Neural cell (in vitro differentiated cells): ENCODE measurements at regions not wholly inside any gene's neighbourhood (a gene's known extent, or its start where the extent isn't known, plus 50 kb on each side); places are given as distances from the start of the nearest gene placed in this dataset.

Experiments
- H2AFZ ChIP-seq: fragments of 200-600, 300-800 bp; sonication (generic), shearing (Covaris generic); 2 replicates; pipeline ENCODE4 v1.6.0; 2014; ENCODE audit warnings: low read depth, mild to moderate bottlenecking, antibody characterized with exemption, low read length, moderate library complexity
- H3F3A ChIP-seq: fragments of 200-600 bp; shearing (Covaris generic); 2 replicates; pipeline ENCODE4 v1.6.1; 2016; ENCODE audit warnings: mild to moderate bottlenecking, moderate library complexity, mixed read lengths, antibody characterized with exemption, low read length; ENCODE audit not compliant: insufficient read depth, poor library complexity, severe bottlenecking
- H3K27ac ChIP-seq: fragments of 200-600, 300-800 bp; sonication (generic), shearing (Covaris generic); 2 replicates; pipeline ENCODE4 v1.5.1; 2014; ENCODE audit warnings: mild to moderate bottlenecking, low read length, moderate library complexity
- H3K27me3 ChIP-seq: fragments of 300-800, 200-600 bp; sonication (generic), shearing (Covaris generic); 2 replicates; pipeline ENCODE4 v1.6.0; 2014; ENCODE audit warnings: mild to moderate bottlenecking, low read depth, low read length, moderate library complexity; ENCODE audit not compliant: insufficient read depth
- H3K36me3 ChIP-seq: fragments of 300-800, 200-600 bp; sonication (generic), shearing (Covaris generic); 2 replicates; pipeline ENCODE4 v1.5.1; 2014; ENCODE audit warnings: mild to moderate bottlenecking, antibody characterized with exemption, low read length, moderate library complexity; ENCODE audit not compliant: insufficient read depth
- H3K4me2 ChIP-seq: fragments of 300-800, 200-600 bp; sonication (generic), shearing (Covaris generic); 2 replicates; pipeline ENCODE4 v1.6.0; 2014; ENCODE audit warnings: mild to moderate bottlenecking, low read length
- H3K4me3 ChIP-seq: fragments of 300-800, 200-600 bp; sonication (generic), shearing (Covaris generic); 2 replicates; pipeline ENCODE4 v1.5.1; 2014; ENCODE audit warnings: mild to moderate bottlenecking, low read length, moderate library complexity
- H3K79me2 ChIP-seq: fragments of 200-600 bp; shearing (Covaris generic); replicated peaks from 2 replicates; pipeline ENCODE4 v1.6.0; 2014; ENCODE audit warnings: mild to moderate bottlenecking, low read length, moderate library complexity; ENCODE audit not compliant: insufficient read depth
- H3K9ac ChIP-seq: fragments of 300-800, 200-600 bp; sonication (generic), shearing (Covaris generic); 2 replicates; pipeline ENCODE4 v1.6.1; 2016; ENCODE audit warnings: mild to moderate bottlenecking, low read length, mixed read lengths
- H3K9me2 ChIP-seq: fragments of 200-600 bp; shearing (Covaris generic); 2 replicates; pipeline ENCODE4 v1.6.1; 2016; ENCODE audit warnings: mild to moderate bottlenecking, low read length, mixed read lengths; ENCODE audit not compliant: insufficient read depth
- H3K9me3 ChIP-seq: fragments of 200-600, 300-800 bp; sonication (generic), shearing (Covaris generic); 2 replicates; pipeline ENCODE4 v1.6.1; 2016; ENCODE audit warnings: mild to moderate bottlenecking, mixed run types, low read length, moderate library complexity, mixed read lengths
- H4K20me1 ChIP-seq: fragments of 200-600 bp; shearing (Covaris generic); 2 replicates; pipeline ENCODE4 v1.6.1; 2016; ENCODE audit warnings: mild to moderate bottlenecking, mixed run types; ENCODE audit not compliant: insufficient read depth
- CTCF ChIP-seq: fragments of 450-650 bp; IDR thresholded peaks from 2 replicates; pipeline ENCODE4 v1.5.1; 2014; ENCODE audit warnings: antibody characterized with exemption, mild to moderate bottlenecking, moderate library complexity; ENCODE audit not compliant: poor library complexity, severe bottlenecking
- EP300 ChIP-seq: fragments of 450-650 bp; conservative IDR thresholded peaks from 2 replicates; pipeline ENCODE4 v1.6.1; 2014; ENCODE audit warnings: antibody characterized with exemption, mild to moderate bottlenecking, moderate library complexity; ENCODE audit not compliant: poor library complexity, severe bottlenecking
- EZH2 ChIP-seq: fragments of 200-600, 300-800 bp; shearing (Covaris generic), sonication (generic); IDR thresholded peaks from 2 replicates; pipeline ENCODE4 v1.6.1; 2014; ENCODE audit warnings: antibody characterized with exemption, low read length, borderline replicate concordance, mild to moderate bottlenecking; ENCODE audit not compliant: insufficient read depth, poor library complexity, severe bottlenecking
- MXI1 ChIP-seq: fragments of 450-650 bp; conservative IDR thresholded peaks from 2 replicates; pipeline ENCODE4 v1.6.1; 2014; ENCODE audit warnings: antibody characterized with exemption, mild to moderate bottlenecking; ENCODE audit not compliant: poor library complexity, severe bottlenecking
- POLR2AphosphoS5 ChIP-seq: IDR thresholded peaks from 2 replicates; pipeline ENCODE4 v1.6.1; 2012
- RAD21 ChIP-seq: fragments of 450-650 bp; conservative IDR thresholded peaks from 2 replicates; pipeline ENCODE4 v1.6.1; 2014; ENCODE audit warnings: antibody characterized with exemption, mild to moderate bottlenecking, moderate library complexity
- REST ChIP-seq: IDR thresholded peaks from 2 replicates; pipeline ENCODE4 v1.6.1; 2012; ENCODE audit warnings: borderline replicate concordance
- SMC3 ChIP-seq: fragments of 450-650 bp; conservative IDR thresholded peaks from 2 replicates; pipeline ENCODE4 v1.6.1; 2014; ENCODE audit warnings: antibody characterized with exemption, mild to moderate bottlenecking, moderate library complexity; ENCODE audit not compliant: poor library complexity
- TAF1 ChIP-seq: IDR thresholded peaks from 2 replicates; pipeline ENCODE4 v1.6.1; 2012; ENCODE audit warnings: low read depth

GRCh38 chr20:12528104-12528503, 480.7 kb upstream of the SPTLC3 start:
- H3K4me2 ChIP-seq: peak overlapping the region; percentile 5
- H3K36me3 ChIP-seq: no peaks in the 10 kb centered on the region
- TF ChIP-seq REST: no peak
- TF ChIP-seq CTCF: no peak
- TF ChIP-seq SMC3: no peak
- no peak for TF ChIP-seq POLR2AphosphoS5
- TF ChIP-seq EP300: no peak
- no peak for TF ChIP-seq RAD21
- no peak for TF ChIP-seq EZH2
- TF ChIP-seq MXI1: no peak
- H3K27ac ChIP-seq: peak overlapping the region; percentile 91
- no peak overlapping the region for H2AFZ ChIP-seq
- H4K20me1 ChIP-seq: no peaks in the 10 kb centered on the region
- no peaks in the 10 kb centered on the region for H3K79me2 ChIP-seq
- peaks cover 9% of the 10 kb centered on the region for H3F3A ChIP-seq
- H3K4me3 ChIP-seq: peak overlapping the region; percentile 50
- no peaks in the 10 kb centered on the region for H3K9me2 ChIP-seq
- H3K27me3 ChIP-seq: no peaks in the 10 kb centered on the region
- H3K9me3 ChIP-seq: no peaks in the 10 kb centered on the region
- peak overlapping the region; percentile 6 for H3K9ac ChIP-seq

- H3F3A ChIP-seq: peaks cover 9% of the 10 kb centered on the region
- H3K9ac ChIP-seq: peak overlapping the region; percentile 57
- no peaks in the 10 kb centered on the region for H3K27me3 ChIP-seq
- H4K20me1 ChIP-seq: no peaks in the 10 kb centered on the region
- TF ChIP-seq EZH2 (no peak), RAD21 (peak; percentile 50), REST (peak; percentile 88), TAF1 (peak; percentile 33), POLR2AphosphoS5 (peak; percentile 84), SMC3 (peak; percentile 52), EP300 (peak; percentile 97), CTCF (no peak), MXI1 (peak; percentile 27)
- H3K9me2 ChIP-seq: no peaks in the 10 kb centered on the region
- no peaks in the 10 kb centered on the region for H3K9me3 ChIP-seq
- peak overlapping the region; percentile 91 for H3K27ac ChIP-seq
- no peak overlapping the region for H2AFZ ChIP-seq
- no peaks in the 10 kb centered on the region for H3K36me3 ChIP-seq
- peak overlapping the region; percentile 59 for H3K4me2 ChIP-seq
- no peaks in the 10 kb centered on the region for H3K79me2 ChIP-seq
- H3K4me3 ChIP-seq: peak overlapping the region; percentile 50
Measured at GRCh38 chr20:12528591-12529041, 480.2 kb upstream of the SPTLC3 start.
